GM12878 (cell line): ENCODE measurements at regions not wholly inside any gene's neighbourhood (a gene's known extent, or its start where the extent isn't known, plus 50 kb on each side); places are given as distances from the start of the nearest gene placed in this dataset.

Experiments
- ATAC-seq: fragments of 200-7000 bp; cut with Tn5 transposase; 3 replicates; pipeline ENCODE4 v1.9.1; 2020; ENCODE audit warnings: mild to moderate bottlenecking, moderate library complexity
- BruUV-seq: library from RNA; stranded (reverse); fragments of 400-500 nt; replicated peaks from 2 replicates; lab custom pipeline; 2021; lab: Mats Ljungman, UMichigan
- CTCF ChIA-PET: fragments of 300-600 bp; sonication (Branson Sonifier 250); formaldehyde crosslinking; extraction: SDS; loops from one replicate; lab custom pipeline; 2021; ENCODE audit warnings: inconsistent platforms; lab: Yijun Ruan, JAX
- POLR2A ChIA-PET: fragments of 350-600 bp; formaldehyde crosslinking; extraction: SDS; loops from one replicate; lab custom pipeline; 2021; ENCODE audit warnings: inconsistent platforms; lab: Charles Lee
- RAD21 ChIA-PET: fragments of 300-600 bp; sonication (Branson Sonifier 250); formaldehyde crosslinking; loops from one replicate; lab custom pipeline; 2023; ENCODE audit warnings: antibody characterized with exemption; ENCODE audit not compliant: unreplicated experiment; lab: Charles Lee
- SMC1A ChIA-PET: fragments of 300-600 bp; sonication (Branson Sonifier 250); formaldehyde crosslinking; loops from one replicate; lab custom pipeline; 2023; ENCODE audit not compliant: unreplicated experiment, uncharacterized antibody; lab: Charles Lee
- DNase-seq: peaks from one replicate; pipeline ENCODE4 v3.0.0-alpha.2; 2011; ENCODE audit warnings: low read depth, low spot score
- FAIRE-seq: peaks from 3 replicates; lab custom pipeline; 2011; peaks lifted over from hg19 to GRCh38; lab: Jason Lieb, UNC
- H2AFZ ChIP-seq: 2 replicates; pipeline ENCODE4 v1.6.0; 2011; ENCODE audit warnings: low read depth, low read length, control low read depth; ENCODE audit not compliant: control insufficient read depth
- H3K27ac ChIP-seq: 2 replicates; pipeline ENCODE4 v1.5.1; 2011; ENCODE audit warnings: control low read depth; ENCODE audit not compliant: control insufficient read depth, insufficient read depth
- H3K27me3 ChIP-seq, 2 experiments: replicated peaks in 1 of 2; 2 replicates each; pipeline versions ENCODE4 v1.6.0 to v1.6.1; 2011; ENCODE audit warnings: low read length in 1 of 2; ENCODE audit not compliant: control insufficient read depth in 2 of 2, insufficient read depth in 2 of 2
- H3K36me3 ChIP-seq, 2 experiments: 2 replicates each; pipeline ENCODE4 v1.5.1; 2011; ENCODE audit warnings: low read length in 1 of 2; ENCODE audit not compliant: control insufficient read depth in 2 of 2, insufficient read depth in 2 of 2
- H3K4me1 ChIP-seq: 2 replicates; pipeline ENCODE4 v1.6.1; 2011; ENCODE audit warnings: mild to moderate bottlenecking, low read length, moderate library complexity, mixed read lengths; ENCODE audit not compliant: control insufficient read depth, insufficient read depth
- H3K4me2 ChIP-seq: 2 replicates; pipeline ENCODE4 v1.6.0; 2011; ENCODE audit warnings: control low read depth; ENCODE audit not compliant: control insufficient read depth, insufficient read depth
- H3K4me3 ChIP-seq: fragments of 200-600 bp; sonication (generic); 2 replicates; pipeline ENCODE4 v1.5.1; 2016
- H3K79me2 ChIP-seq: 2 replicates; pipeline ENCODE4 v1.6.0; 2011; ENCODE audit warnings: low read length; ENCODE audit not compliant: control insufficient read depth, insufficient read depth
- H3K9ac ChIP-seq: 2 replicates; pipeline ENCODE4 v1.8.0; 2011; ENCODE audit warnings: low read length, control low read depth, mixed read lengths; ENCODE audit not compliant: control insufficient read depth, insufficient read depth
- H3K9me3 ChIP-seq: replicated peaks from 3 replicates; pipeline ENCODE4 v1.5.1; 2011; ENCODE audit warnings: mild to moderate bottlenecking, low read length; ENCODE audit not compliant: control insufficient read depth, insufficient read depth
- H4K20me1 ChIP-seq: 2 replicates; pipeline ENCODE4 v1.6.0; 2011; ENCODE audit not compliant: control insufficient read depth, insufficient read depth
- BCL3 ChIP-seq: IDR thresholded peaks from 2 replicates; pipeline ENCODE4 v1.6.1; 2011; ENCODE audit warnings: borderline replicate concordance, low read depth, mild to moderate bottlenecking, moderate library complexity, low read length; ENCODE audit not compliant: insufficient read depth, poor library complexity, severe bottlenecking
- CREB1 ChIP-seq: IDR thresholded peaks from 2 replicates; pipeline ENCODE4 v1.6.1; 2012; ENCODE audit warnings: low read depth, mild to moderate bottlenecking, inconsistent platforms
- E2F8 ChIP-seq: fragments of 450-650 bp; IDR thresholded peaks from 2 replicates; pipeline ENCODE4 v1.6.1; 2018; ENCODE audit warnings: mild to moderate bottlenecking, low read depth, moderate library complexity; ENCODE audit not compliant: partially characterized antibody
- EGR1 ChIP-seq, 2 experiments: IDR thresholded peaks; 1 replicate in 1 of 2; 2 replicates in 1 of 2; pipeline ENCODE4 v1.6.1; 2011 to 2012; ENCODE audit warnings: low read depth in 2 of 2, low read length in 2 of 2, borderline replicate concordance in 1 of 2, mild to moderate bottlenecking in 1 of 2, moderate library complexity in 1 of 2
- IRF4 ChIP-seq: IDR thresholded peaks from 2 replicates; pipeline ENCODE4 v1.6.1; 2011; ENCODE audit warnings: low read depth, low read length
- MLLT1 ChIP-seq: fragments of 450-650 bp; IDR thresholded peaks from 2 replicates; pipeline ENCODE4 v1.6.1; 2016; ENCODE audit warnings: mild to moderate bottlenecking
- NFYB ChIP-seq: IDR thresholded peaks from 2 replicates; pipeline ENCODE4 v1.6.1; 2011; ENCODE audit warnings: low read depth, mild to moderate bottlenecking, low read length, improper control_type of control experiment, moderate library complexity; ENCODE audit not compliant: insufficient read depth
- PAX5 ChIP-seq: IDR thresholded peaks from 2 replicates; pipeline ENCODE4 v1.6.1; 2011; ENCODE audit warnings: low read depth, low read length, borderline replicate concordance
- PML ChIP-seq: IDR thresholded peaks from 2 replicates; pipeline ENCODE4 v1.6.1; 2012; ENCODE audit warnings: low read length, inconsistent platforms
- SP1 ChIP-seq: IDR thresholded peaks from one replicate; pipeline ENCODE4 v1.6.1; 2011; ENCODE audit warnings: low read depth, low read length
- TARDBP ChIP-seq: IDR thresholded peaks from 2 replicates; pipeline ENCODE4 v1.6.1; 2016; ENCODE audit warnings: borderline replicate concordance
- ZBTB40 ChIP-seq: fragments of 450-650 bp; IDR thresholded peaks from 2 replicates; pipeline ENCODE4 v1.6.1; 2016; ENCODE audit warnings: mild to moderate bottlenecking, moderate library complexity, borderline replicate concordance
- WGBS: methylation state at CpG from one replicate; pipeline ENCODE4 v1.1.6; 2016; ENCODE audit warnings: low lambda C conversion rate; ENCODE audit not compliant: insufficient replicate concordance, insufficient coverage; ENCODE audit errors: missing lambda C conversion rate; 5-methylcytosine and 5-hydroxymethylcytosine counted together
- in situ Hi-C: fragments of 300-500 bp; cut with MboI; formaldehyde crosslinking; loops from 9 replicates; pipeline ENCODE4 v1.14.3; 2018; ENCODE audit warnings: mixed read lengths
- intact Hi-C: fragments of 100-400 bp; cut with micrococcal nuclease; formaldehyde crosslinking; loops from one replicate; pipeline ENCODE4 v1.14.2; 2022; ENCODE audit not compliant: unreplicated experiment

GRCh38 chr17:63361182-63361581 is 84.9 kb downstream of the CYB561 start:
- H3K4me1 ChIP-seq: no peaks in the 10 kb centered on the region
- FAIRE-seq: no peak
- CTCF ChIA-PET: interaction anchor here (1.2 kb wide), 1 partner anchor 46 kb away, joined by 4 read pairs; no protein-coding TSS in a partner anchor
- no peaks in the 10 kb centered on the region; the same call in 2 of the 3 replicates for H3K9me3 ChIP-seq
- H4K20me1 ChIP-seq: no peaks in the 10 kb centered on the region; the same call in 1 of the 2 replicates
- H3K27ac ChIP-seq: no peak overlapping the region
- no peak overlapping the region for H2AFZ ChIP-seq
- H3K9ac ChIP-seq: no peak overlapping the region
- H3K27me3 ChIP-seq: peaks cover 0 to 3% of the 10 kb centered on the region in 2 experiments
- no peaks in the 10 kb centered on the region for H3K79me2 ChIP-seq
- in situ Hi-C loops (no loop called here), intact Hi-C loops (no loop called here)
- DNase-seq: no peak
- no peak overlapping the region for H3K4me3 ChIP-seq
- no peak for ATAC-seq
- WGBS: 28% methylated on average over 7 of the region's 7 CpGs
- BruUV-seq: no TSS peak
- SMC1A ChIA-PET: no interaction called here
- RAD21 ChIA-PET: no interaction called here
- H3K4me2 ChIP-seq: no peak overlapping the region
- POLR2A ChIA-PET: no interaction called here
- no peaks in the 10 kb centered on the region for H3K36me3 ChIP-seq
- TF ChIP-seq MLLT1: no peak
- TF ChIP-seq NFYB: no peak
- no peak for TF ChIP-seq CREB1
- no peak for TF ChIP-seq TARDBP
- TF ChIP-seq PAX5: no peak
- no peak for TF ChIP-seq EGR1 (IDR thresholded peaks at IDR 0.05; ENCODE audit: borderline replicate concordance in 1 of 2, low read depth in 2 of 2, low read length in 2 of 2)
- TF ChIP-seq BCL3: no peak
- no peak for TF ChIP-seq E2F8
- no peak for TF ChIP-seq PML
- no peak for TF ChIP-seq SP1
- TF ChIP-seq IRF4: no peak
- TF ChIP-seq ZBTB40: no peak
